GM18498 (cell line): ENCODE measurements at regions not wholly inside any gene's neighbourhood (a gene's known extent, or its start where the extent isn't known, plus 50 kb on each side); places are given as distances from the start of the nearest gene placed in this dataset.
"Not testable (repeated sequence)": the region's sequence is repeated elsewhere in the genome, so short reads cannot be mapped to it uniquely, and the experiment has no call there.

Experiments
- ATAC-seq: cut with Tn5 transposase; IDR thresholded peaks from one replicate; pipeline ENCODE4 v1.9.1; 2021; ENCODE audit warnings: mild to moderate bottlenecking, moderate library complexity; ENCODE audit not compliant: unreplicated experiment

DNA sequence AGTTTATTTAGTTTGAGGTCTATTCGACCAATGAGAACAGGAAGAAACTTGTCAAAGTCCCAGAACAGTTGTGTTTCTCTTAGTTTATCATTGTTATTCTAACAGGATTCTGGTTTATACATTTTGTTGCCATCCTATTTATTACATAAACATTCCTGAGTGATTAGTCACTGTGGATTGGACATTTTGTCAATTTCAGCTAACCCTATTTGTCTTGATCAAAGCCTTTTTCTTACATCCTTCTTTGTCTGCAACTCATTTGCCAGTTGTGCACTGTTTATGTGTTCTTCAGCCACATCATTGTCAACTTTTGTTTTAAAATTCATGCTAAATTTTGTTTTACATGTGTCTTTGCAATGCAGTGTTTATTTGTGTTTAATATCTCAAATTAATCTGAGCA is 886.0 kb upstream of the SLC10A2 start:
- no peak for ATAC-seq

DNA sequence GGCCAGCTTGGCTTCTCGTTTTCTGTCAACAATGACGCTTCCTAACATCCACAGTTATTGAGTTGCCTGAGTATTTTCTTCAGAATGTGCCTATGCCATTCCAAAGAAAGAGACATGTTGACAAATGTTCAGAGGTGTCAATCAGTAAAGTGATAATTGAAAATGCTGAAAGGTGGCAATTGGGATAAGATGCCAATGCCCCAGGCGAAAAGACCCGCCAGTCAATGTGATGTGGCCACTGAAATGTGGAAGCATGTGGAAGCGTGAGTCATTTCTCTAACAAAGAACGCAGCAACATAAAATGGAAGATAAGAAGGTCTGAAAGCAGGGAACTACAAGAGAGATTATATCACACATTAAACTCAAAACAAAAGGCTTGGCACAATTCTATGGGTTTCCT is 882.2 kb upstream of the SLC10A2 start:
- ATAC-seq, result no peak

DNA sequence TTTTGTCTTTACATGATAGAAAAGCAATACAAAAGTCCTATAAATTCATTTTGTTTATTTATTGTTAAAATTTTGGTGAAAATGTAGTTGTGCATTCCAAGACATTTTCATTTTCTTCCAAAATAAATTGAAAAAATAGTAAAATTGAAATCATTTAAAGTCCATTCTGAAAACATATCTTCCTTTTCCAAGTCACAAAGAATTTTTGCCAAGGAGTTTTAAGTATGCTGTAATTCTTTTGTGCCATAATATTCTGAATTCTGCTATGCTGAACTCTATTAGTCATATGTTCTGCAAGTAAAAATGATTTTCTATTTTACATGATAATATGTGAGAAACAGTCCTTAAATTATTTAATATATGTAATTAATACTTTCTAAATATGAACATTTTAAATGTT is 879.6 kb upstream of the SLC10A2 start:
- ATAC-seq, result no peak

DNA sequence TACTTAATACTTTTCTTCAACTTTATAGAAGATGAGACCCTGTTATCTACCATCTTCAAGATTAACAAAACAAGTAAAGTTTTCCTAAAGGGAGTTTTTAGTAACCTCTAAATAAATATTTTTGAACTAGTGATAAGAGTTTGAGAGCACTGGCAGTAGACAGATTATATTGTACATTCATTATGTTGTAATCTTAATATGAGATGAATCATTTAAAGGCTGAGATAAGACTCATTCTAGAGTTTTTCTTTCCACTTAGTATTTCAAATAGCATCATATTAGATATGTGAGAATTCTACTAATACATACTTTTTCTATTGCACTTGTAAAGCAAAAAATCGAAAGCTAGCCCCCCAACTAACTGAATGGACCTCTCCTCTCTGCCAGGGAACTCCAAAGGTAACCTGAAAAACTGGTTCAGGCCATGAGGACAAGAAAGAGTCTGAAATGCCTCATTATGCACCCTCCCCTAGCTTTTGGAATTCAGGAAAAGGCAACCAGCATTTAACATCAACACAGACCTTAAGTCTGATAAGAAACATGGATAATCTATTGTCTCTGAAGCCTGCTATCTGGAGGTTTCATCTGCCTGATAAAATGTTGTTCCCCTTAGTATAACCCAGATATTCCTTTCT is 875.4 kb upstream of the SLC10A2 start:
- no peak for ATAC-seq

GRCh38 chr13:103935117-103935516 is 868.9 kb upstream of the SLC10A2 start:
- no peak for ATAC-seq

- no peak for ATAC-seq
These were observed 865.7 kb upstream of the SLC10A2 start for GRCh38 chr13:103931885-103932284.

DNA sequence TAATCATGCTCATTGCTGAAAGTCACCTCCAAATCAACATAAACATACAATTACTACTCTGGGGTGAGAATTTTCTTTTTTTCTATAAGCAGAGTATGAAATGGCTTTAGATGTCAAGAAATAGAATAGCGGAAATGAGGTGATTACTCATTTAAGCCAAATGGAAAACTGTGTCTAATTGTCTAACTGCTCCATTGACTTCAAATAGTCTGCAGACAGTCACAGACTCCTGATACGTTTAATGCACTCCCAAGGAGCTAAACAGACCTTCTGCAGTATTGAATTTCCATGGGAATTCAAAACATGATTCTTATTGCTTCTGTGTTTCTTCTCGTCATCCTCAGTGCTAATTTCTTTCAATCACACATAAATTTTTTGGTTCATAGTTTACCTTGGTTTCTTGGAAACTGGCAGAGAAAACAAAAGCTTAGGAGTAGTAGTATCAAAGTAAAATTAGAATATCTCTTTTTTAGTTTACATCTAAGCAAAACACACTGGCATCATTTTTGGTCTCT is 865.2 kb upstream of the SLC10A2 start:
- no peak for ATAC-seq

DNA sequence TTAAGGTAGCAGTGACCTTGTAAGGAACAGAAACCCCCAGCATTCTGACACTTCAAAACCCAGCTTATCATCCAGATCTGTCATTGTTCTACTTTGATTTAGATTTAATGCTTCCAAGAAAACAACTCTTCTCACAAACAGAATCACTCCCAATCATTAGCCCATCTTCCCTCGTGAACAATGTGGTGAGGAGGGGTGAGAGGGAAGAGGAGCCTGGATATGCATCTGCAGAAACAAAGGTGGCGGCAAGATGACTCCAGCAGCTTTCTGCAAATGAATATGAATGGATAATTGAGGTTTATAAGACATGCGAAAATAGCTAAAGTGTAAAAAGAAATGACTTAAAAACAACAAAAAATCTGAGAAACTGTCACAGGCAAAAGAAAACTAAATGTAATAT is 859.9 kb upstream of the SLC10A2 start:
- no peak for ATAC-seq

DNA sequence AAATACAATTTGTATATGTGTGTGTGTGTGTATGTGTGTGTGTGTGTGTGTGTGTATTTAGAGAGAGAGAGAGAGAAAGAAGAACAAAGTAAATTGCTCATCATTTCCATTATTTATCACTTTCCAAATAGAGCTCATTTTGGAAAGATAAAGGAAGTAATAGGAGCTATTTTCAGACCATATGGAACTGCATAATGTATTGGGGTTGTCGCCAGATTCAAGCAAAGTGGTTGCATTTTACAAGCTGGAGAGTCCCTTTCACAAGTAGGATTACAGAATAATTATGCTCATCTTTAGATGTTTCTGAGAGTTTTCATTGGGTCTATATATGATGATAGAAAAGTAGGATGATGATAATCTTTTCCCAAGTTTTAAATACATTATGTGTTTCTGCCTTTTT is 842.7 kb upstream of the SLC10A2 start:
- no peak for ATAC-seq

DNA sequence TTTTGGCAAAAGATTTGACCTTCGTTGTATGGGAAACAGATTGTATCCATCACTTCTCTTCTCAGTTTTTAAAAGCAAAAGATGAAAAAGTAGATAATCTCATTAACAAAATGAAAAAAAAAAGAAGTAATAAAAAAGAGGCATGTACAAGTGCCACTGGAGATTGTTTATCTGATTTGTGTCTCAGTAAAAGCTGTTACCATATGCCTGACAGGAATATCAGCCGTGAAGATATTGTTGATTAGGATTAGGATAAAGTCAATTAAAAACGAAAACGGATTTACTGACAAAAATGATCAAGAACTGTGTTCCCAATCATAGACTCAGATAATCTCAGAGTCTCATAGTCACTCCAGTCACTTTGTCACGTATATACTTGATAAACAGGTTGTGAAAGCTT is 842.1 kb upstream of the SLC10A2 start:
- ATAC-seq, result no peak

DNA sequence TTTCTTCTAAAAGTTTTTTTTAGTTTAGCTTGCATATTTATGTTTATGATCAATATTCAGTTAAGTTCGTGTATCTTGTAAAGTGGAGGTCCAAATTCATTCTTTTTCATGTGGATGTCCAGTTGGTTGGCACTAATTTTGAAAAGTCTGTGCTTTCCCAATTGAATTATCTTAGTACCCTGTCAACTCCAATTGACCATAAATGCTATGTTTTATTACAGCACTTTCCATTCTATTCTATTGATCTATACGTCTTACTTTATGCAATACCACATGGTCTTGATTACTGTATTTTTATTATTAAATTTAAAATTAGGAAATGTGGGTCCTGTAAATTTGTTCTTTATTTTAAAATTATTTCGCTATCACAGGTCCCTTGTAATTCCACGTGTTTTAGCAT is 837.6 kb upstream of the SLC10A2 start:
- ATAC-seq, result no peak

- no peak for ATAC-seq
These were observed 832.3 kb upstream of the SLC10A2 start for GRCh38 chr13:103898481-103898880.

DNA sequence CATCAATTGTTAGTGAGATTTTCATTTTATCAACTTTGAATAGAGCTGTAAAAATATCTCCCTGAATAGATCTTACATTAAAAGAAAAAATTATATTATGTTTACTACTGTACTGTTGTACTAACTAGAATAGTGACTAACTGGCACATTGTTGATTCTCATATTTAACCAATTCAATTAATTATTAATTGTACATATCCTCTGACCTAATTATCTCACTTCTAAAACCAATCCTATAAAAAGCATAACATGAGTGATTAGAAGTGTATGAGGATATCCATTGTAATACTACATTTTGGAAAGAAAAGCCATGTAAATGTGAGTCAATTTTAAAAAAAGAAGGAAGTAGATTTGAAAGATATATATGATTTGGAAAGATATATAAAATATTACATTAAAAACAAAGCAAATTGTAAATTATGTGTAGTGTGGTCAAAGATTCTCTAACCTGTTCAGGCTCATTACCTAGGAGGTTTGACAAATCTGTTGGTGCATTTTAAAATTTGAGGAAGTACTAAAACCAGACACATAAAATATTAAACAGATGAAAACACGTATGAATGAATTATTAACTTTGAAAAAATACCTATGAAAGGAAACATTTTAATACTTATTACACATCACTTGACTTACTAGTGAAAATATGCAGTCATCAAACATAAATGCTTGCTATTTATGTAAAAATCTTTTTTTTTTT is 829.8 kb upstream of the SLC10A2 start:
- no peak for ATAC-seq

DNA sequence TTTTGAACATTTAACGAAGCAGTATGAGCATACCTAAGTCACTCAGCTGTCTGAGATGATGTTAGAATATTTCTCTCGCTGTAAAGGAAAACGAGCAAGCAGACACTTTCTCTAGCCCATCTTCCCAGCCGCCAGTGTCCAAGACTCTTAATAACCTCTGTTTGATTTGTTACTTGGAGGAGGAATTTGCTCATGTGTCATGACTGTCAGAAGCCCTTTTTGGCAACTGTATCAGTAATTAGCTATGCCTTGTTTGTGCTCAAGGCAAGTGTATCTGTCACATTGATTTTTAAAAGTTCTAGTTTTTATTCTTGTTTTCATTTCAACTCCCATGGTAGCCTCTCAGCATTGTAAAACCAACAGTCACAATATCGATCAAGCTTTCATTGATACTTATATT is 828.4 kb upstream of the SLC10A2 start:
- ATAC-seq, result no peak

- no peak for ATAC-seq
These were observed 818.0 kb upstream of the SLC10A2 start for GRCh38 chr13:103884101-103884723.

GRCh38 chr13:103883698-103884097 is 817.5 kb upstream of the SLC10A2 start:
- no peak for ATAC-seq

DNA sequence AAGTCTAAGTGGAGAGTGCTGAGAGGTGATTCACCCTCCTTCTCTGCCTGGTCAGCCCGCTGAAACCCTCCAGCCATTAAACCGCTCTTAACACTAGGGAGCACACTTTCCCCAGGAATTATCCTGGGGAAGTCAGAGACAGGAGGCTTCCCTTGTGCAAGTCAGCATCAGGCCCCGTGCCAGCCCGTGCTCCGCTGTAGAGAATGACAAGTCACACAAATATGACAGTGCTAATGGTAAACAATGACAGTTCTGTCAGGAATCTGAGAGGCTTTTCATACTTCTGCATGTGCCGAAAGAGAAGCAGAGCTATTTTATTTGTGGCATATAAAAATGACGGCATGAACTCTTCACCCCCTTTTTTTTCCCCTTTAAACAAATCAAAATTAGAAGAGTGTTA is 816.9 kb upstream of the SLC10A2 start:
- ATAC-seq, result no peak

DNA sequence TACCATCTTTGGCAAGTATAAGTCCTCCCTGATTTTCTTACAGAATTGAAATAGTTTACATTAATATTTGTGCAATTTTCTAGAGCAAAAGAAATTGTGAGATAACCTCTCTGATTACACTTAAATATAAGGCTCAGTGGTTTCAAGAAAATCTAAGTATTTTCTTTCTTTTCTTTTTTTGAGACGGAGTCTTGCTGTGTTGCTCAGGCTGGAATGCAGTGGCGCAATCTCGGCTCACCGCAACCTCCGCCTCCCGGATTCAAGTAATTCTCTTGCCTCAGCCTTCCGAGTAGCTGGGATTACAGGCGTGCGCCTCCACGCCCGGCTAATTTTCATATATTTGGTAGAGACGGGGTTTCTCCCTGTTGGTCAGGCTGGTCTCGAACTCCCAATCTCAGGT is 813.9 kb upstream of the SLC10A2 start:
- not testable (repeated sequence) for ATAC-seq

DNA sequence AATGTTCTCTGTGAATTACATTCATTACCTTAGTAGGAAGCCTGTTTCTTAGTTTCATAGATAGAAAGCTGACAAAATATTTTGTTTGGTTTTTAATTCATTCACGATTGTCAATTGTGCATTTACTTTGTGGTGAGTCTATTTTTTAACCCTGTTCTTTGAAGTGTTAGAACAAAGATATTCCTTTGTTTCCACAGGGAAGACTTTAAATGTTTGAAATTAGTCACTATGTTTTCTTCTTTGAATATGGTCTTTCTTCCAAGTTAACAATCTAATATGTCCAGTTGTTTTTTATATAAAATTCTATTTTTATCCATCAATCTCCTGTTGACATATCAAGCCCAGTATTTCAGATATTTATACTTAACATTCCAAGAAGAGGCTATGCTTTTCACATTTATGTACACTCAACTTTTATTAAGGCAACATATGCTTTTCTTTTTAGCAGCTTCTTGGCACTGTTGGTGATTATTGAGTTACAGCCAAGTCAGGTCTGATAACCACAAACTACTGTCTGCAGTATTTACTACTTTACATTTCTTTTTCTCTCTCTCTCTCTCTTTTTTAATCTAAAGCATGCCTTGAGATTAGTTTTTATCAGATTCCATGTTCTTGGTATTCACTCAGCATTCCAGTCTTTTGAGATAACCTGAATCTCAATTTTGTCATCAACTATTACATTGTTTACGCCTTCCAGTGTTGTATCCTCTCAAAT is 812.8 kb upstream of the SLC10A2 start:
- ATAC-seq, result no peak

DNA sequence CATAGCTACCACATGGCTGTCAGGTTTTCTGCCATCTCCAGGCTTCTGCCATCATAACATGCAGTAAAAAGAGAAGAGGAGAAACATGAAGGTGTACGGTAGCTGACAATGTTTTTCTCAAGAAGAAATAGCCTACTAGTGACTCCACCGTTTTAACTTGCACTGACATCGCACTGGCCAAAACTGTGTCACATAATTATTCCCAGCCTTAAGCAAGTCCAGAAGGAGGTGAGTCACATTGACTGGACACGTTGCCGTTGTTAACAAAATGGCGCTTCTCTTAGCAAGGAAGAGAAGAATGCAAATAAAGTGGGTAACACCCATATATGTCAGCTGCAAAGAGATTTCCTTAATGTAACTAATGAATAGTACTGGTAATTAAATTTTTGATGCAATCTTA is 810.4 kb upstream of the SLC10A2 start:
- ATAC-seq, result no peak

DNA sequence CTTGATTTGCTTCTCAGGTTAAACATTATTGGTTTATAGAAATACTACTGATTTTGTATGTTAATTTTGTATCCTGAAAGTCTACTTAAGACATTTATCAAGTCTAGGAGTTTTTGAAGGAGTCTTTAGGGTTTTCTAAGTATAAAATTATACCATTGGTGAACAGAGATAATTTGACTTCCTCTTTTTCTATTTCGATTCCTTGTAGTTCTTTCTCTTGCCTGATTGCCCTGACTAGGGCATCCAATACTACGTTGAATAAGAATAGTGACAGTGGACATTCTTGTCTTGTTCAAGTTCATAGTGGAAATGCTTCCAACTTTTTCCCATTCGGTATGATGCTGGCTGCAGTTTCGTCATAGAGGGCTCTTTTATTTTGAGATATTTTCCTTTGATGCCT is 807.5 kb upstream of the SLC10A2 start:
- ATAC-seq, result no peak

DNA sequence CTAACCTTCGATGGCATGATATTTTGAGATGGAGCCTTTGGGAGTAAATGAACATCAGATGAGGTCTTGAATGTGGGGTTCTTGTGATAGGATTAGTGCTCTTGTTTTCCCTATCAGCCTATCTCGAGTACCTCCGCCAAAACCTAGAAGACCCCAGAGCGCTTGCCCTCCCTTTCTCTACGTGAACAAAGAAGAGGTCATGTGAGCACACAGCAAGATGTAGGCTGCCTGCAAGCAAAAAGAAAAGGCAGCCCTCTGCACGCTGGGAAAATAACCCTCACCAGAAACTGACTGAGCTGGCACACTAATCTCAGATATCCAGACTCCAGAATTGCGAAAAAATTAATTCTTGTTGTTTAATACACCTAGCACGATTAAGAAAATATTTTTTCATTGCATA is 799.8 kb upstream of the SLC10A2 start:
- ATAC-seq, result no peak
